Frontal cortex (tissue), 3 donors: ENCODE measurements at regions not wholly inside any gene's neighbourhood (a gene's known extent, or its start where the extent isn't known, plus 50 kb on each side); places are given as distances from the start of the nearest gene placed in this dataset.
A peak's percentile ranks its signal among the peaks of the same experiment; 100 is the strongest.
"Not testable (repeated sequence)": the region's sequence is repeated elsewhere in the genome, so short reads cannot be mapped to it uniquely, and the experiment has no call there.

Experiments
- DNase-seq, 2 donors: peaks; one replicate each; pipeline ENCODE4 v3.0.0; 2012; ENCODE audit warnings: low spot score in 2 of 2
- FAIRE-seq: peaks from 2 replicates; lab custom pipeline; 2012; peaks lifted over from hg19 to GRCh38; lab: Jason Lieb, UNC
- donor health status: control.
- donor health status: control.
- donor health status: control.

DNA sequence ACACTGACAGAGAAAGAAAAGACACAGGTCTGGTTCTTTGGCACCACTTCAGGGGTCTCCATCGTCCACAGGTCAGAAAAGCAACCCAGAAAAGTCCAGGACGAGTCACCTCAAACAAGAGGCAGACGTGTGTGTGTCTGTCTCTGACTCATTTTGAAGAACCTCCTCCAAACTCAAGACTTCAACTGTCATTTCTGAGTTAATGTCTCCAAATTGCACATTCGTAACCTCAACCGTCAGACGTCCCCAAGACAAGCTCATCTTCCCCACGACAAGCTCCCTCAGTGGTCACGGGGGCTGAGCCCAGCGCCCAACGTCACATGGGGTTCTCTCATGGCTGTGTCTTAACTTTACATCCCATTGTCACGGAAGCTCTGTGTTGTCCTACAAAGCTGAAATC lies 70.2 kb upstream of the TNK2 start:
- not testable (repeated sequence) for DNase-seq, FAIRE-seq

DNA sequence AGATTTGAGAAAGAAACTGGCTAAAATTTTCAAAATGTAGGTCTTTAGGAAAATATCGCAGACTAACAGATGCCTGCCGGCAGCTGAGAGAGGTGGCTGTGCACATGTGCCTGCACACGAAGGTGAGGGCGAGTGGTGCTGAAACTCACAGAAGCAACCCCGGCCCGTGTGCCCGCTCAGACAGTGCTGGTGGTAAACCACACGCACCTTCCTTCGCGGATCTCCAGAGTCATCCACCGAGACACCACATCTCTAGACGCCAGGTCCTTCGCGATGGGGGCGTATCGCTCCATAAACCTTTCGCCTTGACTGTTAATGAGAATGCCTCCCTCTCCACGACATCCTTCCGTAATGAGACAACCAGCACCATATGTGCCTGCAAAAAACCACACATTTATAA lies 68.5 kb upstream of the TNK2 start:
- FAIRE-seq, DNase-seq: not testable (repeated sequence)

DNA sequence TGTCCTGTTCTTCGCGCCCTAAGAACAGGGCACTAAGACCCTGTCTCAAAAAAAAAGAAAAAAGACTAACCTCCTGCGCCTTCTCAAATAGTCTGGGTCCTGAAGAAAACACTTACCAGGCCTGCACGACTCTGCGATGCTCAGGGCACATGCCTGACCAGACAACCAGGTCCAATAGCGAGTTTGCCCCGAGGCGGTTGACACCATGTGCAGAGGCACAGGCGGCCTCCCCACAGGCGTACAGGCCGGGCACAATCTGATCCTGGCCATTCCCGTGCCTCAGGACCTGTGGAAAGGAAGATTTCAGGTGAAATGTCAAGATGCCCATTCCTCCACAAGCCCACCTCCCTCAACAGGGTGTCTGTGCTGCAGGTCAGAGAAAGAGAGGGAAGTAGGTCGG lies 65.9 kb upstream of the TNK2 start:
- FAIRE-seq, DNase-seq: not testable (repeated sequence)

DNA sequence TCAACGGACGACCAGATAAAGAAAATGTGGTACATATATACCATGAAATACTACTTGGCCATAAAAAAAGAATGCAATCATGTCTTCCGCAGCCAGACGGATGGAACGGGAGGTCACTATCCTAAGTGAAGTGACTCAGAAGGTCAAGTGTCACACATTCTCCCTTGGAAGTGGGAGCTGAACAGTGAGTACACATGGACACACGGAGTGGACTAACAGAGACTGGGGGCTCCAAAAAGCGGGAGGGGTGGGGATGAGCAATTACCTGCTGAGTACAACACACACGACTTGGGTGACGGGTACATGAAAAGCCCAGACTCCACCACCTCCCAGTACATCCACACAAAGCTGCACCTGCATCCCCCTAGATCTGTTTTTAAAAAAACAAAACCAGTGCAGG lies 62.5 kb upstream of the TNK2 start:
- DNase-seq, FAIRE-seq: not testable (repeated sequence)

DNA sequence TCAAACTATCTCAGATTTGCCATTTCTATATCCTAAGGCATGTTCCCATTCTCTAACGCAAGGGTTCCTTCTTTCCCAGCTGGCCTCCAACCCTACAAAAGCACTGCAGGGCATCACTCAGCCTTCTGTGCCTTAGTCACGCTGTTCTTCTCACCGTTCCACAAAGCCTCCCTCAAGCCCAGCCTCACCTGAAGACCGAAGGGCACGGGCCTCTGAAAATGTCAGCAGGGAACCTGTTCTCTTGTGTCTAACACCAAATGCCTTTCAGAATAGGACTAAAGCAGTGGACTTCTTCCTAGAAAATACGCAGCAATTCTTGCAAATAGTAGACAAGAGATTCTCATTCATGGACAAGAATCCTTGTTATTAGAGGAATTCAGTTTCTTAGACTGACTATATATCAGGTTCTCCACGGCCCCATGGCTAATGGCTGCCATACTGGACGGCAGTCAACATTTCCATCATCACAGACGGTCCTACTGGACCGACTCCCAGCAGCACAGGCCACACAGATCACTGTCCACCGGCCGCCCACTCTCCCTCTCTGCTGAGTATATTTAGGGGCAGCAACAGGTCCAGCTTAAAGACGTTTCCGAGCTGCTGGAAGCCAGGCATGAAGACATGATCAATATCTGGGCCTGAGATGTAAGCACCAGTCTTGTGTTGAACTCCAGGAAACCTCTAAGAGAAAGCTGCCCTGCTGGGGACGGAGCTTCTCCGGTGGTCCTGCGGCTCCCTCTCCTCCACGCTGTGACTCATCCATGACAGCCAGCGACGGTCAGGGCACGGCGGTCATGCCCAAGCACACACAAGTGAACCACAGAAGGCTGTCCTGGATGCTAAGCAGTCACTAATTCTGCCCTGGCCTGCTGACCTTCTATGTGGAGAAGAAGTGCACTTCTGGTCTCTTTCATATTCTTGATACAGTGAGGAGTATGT lies 61.8 kb upstream of the TNK2 start:
- FAIRE-seq, DNase-seq: not testable (repeated sequence)

DNA sequence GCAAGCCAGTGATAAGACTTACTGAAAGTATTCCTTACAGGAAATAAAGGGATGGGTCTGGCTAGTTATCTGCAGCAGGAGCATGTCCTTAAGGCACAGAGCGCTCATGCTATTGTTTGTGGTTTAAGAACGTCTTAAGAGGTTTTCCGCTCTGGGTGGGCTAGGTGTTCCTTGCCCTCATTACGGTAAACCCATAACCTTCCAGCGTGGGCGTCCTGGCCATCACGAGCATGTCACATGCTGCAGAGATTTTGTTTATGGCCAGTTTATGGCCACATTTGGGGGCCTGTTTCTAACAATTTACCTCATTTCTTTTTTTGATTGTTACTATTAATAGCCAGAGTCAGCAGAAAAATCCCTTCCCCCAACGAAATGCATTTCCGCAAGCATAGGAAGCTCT lies 61.0 kb upstream of the TNK2 start:
- DNase-seq, FAIRE-seq: not testable (repeated sequence)

DNA sequence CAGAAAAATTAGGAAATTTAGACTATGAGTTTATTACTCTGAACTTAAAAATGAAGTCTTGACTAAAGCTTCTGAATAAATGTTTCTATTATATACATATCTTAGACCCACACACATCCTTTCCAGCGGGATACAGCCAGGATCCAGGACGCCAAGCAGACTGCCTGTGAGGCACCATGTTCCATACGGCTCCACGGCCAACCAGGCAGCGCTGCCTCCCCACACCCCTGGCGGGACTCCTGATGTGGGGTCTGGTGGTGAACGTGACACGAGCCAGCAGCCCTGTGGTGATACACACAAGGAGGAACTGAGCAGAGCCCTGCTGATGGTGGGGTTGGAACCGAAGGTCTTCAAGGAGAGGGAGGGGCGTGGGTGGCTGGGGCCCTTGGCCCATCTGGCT lies 59.8 kb upstream of the TNK2 start:
- FAIRE-seq, DNase-seq: not testable (repeated sequence)

DNA sequence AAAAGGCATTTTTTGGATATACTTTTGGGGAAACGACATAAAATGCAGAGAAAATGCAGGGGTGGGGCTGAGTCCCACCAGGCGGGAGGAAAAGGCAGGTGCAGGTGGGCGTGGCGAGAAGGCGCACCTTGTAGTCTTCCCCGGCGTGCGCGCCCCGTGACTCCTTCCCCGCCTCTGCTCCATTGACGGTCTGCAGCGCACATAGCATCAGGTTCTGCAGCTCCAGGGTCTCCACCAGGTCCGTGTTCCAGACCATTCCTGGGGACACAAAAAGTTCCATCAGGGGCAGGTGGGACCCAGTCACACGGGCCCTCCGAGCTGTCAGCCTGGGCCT lies 59.0 kb upstream of the TNK2 start:
- not testable (repeated sequence) for FAIRE-seq, DNase-seq

DNA sequence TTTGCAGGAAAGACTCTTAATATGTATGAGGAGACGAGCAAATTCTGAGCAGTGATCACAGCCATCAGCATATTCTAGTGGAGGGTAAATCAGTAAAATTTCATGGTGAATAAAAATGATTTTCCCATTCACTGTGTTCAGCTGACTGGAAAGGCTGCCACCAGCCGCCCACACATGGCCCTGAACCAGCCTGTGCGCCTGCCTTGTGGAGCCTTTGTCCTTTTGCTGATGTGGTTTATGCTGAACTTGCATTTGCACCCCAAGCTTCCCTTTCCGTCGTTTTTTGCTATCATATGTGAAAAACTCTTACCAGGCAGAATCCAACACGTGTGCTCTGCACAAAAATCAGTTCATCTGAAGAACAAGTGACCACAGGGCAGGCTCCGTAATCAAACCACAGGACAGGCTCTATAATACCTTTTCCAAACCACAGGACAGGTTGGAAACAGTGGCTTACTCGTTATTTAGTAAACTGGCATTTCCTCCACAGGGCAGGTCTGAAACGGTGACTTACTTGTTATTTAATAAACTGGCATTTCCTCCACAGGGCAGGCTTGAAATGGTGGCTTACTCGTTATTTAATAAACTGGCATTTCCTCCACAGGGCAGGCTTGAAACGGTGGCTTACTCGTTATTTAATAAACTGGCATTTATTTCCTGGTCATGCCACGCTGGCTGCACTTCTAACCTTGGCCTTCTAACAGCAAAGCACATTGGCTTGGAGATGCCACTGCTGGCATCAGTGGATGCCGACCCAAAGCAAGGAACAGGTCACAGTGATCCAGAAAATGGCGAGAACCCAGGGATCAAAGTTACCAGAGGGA lies 58.4 kb upstream of the TNK2 start:
- FAIRE-seq, DNase-seq: not testable (repeated sequence)

DNA sequence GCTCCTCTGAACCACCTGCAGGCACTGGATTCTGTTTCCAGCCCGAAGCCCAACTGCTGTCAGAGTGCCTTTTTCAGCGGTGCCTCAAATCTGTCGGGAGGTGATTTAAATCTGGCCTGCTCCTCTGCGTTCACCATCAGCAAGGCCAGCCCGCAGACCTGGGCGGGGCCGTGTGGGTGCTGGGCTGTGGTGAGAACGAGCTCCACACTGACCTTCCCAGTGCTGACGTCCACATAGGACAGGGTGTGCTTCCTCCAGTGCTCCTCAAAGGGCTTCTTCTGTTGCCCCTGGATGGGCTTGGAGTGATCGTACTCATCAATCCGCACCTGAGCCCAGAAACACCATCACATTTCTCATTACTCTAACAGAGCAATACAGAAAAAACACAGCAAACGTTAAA lies 56.9 kb upstream of the TNK2 start:
- FAIRE-seq, DNase-seq: not testable (repeated sequence)

DNA sequence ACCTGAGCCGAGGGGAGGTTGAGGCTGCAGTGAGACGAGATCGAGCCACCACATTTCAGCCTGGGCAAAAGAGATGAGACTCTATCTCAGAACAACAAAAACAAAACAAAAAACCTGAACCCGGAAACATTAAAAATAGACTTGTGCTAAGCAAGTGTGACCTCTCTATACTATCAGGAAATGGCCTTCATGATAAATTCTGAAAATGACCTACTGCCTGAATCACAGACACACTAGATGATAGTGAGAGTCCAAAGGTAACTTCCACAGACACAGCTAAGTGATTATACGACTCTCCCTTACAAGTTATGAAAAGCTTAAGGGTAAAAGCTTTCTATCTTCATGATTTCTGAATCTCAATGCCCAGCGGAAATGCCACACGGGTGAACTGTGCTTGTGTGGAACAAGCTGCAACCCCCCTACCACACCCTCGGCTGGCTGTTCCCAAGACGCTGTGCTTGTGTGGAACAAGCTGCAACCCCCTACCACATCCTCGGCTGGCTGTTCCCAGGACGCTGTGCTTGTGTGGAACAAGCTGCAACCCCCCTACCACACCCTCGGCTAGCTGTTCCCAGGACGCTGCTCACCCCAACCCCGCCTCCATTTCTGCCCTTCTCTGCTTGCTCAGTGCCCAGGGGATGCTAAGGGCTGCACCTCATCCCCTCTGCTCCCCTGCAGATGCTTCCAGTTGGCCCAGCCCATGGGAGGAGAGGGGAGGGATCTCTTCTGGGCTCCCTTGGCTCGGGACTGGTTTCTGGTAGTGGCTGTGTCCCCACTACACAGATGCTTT lies 56.2 kb upstream of the TNK2 start:
- not testable (repeated sequence) for DNase-seq, FAIRE-seq

DNA sequence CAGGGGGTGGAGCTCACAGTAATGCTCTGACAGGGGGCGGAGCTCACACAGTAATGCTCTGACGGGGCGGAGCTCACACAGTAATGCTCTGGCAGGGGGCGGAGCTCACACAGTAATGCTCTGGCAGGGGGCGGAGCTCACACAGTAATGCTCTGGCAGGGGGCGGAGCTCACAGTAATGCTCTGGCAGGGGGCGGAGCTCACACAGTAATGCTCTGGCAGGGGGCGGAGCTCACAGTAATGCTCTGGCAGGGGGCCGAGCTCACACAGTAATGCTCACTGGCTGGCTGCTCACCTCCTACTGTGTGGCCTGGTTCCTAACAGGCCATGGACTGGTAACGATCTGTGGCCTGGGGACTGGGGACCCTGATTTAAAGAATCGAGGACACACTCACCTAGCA lies 53.9 kb upstream of the TNK2 start:
- FAIRE-seq, DNase-seq: not testable (repeated sequence)

DNA sequence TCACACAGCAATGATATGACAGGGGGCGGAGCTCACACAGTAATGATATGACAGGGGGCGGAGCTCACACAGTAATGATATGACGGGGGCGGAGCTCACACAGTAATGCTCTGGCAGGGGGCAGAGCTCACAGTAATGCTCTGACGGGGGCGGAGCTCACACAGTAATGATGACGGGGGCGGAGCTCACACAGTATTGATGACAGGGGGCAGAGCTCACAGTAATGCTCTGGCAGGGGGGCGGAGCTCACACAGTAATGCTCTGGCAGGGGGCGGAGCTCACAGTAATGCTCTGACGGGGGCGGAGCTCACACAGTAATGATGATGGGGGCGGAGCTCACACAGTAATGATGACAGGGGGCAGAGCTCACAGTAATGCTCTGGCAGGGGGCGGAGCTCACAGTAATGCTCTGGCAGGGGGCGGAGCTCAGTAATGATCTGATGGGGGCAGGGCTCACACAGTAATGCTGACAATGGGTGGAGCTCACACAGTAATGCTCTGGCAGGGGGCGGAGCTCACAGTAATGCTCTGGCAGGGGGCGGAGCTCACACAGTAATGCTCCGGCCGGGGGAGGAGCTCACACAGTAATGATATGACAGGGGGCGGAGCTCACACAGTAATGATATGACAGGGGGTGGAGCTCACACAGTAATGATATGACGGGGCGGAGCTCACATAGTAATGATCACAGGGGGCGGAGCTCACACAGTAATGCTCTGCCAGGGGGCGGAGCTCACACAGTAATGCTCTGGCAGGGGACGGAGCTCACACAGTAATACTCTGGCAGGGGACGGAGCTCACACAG lies 52.8 kb upstream of the TNK2 start:
- FAIRE-seq, DNase-seq: not testable (repeated sequence)

DNA sequence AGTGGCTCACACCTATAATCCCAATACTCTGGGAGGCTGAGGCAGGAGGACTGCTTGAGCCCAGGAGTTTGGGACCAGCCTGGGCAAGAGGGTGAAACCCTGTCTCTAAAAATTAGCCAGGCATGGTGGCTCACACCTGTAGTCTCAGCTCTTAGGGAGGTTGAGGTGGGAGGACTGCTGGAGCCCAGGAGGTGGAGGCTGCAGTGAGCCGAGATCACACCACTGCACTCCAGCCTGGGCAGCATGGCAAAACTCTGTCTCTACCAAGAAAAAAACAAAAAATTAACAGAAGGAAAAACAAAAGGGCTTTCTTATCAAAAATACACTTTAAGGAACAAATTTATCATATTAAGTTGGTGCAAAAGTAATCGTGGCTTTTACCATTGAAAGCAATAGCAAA lies 51.8 kb upstream of the TNK2 start:
- not testable (repeated sequence) for FAIRE-seq, DNase-seq

DNA sequence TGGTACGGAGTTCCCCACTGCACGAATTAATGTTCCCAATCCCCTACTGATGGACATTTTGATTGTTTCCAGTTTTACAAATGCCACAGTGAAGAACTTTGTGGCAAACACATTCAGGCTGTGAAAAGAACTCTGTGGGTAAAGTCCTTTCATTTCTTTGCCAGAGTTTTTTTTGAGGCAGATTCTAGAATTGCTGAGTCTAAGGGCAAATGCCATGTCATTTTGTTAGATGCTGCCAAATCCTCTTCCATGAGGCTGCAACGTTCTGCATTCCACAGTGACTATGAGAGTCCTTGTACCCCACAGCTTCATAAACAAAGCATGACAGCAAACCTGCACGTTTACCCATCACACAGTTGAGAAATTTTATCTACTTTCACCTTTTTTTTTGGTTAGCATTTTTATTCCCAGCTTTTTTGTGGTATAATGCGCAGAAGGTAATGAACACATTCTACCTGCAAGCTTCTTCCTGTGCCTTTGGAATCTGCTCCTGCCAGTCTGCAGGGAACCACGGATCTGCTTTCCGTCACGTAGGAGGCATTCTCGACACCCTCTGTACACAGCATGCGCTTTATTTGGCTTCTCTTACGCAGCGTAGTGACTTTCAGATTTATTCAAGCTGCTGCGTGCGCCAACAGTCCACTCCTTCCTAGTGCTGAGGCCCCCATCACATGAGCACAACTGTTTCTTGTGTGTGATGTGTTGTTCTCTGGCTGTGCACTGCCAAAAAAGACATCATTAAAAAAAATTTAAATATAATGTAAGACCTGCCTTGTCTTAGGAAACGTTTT lies 51.2 kb upstream of the TNK2 start:
- FAIRE-seq, DNase-seq: not testable (repeated sequence)

DNA sequence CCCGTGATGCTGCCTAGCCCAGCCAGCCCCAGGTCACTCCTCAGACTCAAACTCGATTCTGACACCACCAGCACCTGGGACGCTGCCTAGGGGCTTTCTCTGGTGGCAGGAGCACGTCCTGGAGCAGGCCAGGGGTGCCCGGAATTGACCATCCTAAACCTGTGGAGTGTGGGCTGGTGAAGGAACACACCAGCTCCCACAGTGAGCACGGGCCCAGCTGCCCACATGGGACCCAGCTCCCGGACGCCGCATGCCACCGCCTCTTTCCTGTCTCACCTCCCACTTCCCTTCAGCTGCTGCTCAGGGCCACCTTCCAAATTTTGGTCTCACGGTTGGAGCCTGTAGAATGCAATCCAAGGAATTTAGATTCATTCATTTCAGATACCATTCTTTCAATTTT lies 50.4 kb upstream of the TNK2 start:
- DNase-seq = peak in 1 of 2 donors; percentile 16
- FAIRE-seq = not testable (repeated sequence)
